Esophagus muscularis mucosa (tissue), 4 donors: ENCODE measurements at regions not wholly inside any gene's neighbourhood (a gene's known extent, or its start where the extent isn't known, plus 50 kb on each side); places are given as distances from the start of the nearest gene placed in this dataset.

ENCODE experiments used
- DNase-seq: peaks from one replicate; pipeline ENCODE4 v3.0.0-alpha.2; 2017; ENCODE audit errors: extremely low spot score
- H3K27ac ChIP-seq, 4 donors: fragments of 200-600 bp; sonication (generic); replicated peaks in 1 of 4; 1 replicate in 3 of 4; 2 replicates in 1 of 4; pipeline ENCODE4 v1.5.1; 2016 to 2019; ENCODE audit warnings: mild to moderate bottlenecking in 1 of 4
- H3K27me3 ChIP-seq, 4 donors: fragments of 200-600 bp; sonication (generic); one replicate each; pipeline versions ENCODE4 v1.5.1 to v1.6.0; 2016 to 2019
- H3K36me3 ChIP-seq, 4 donors: fragments of 200-600 bp; sonication (generic); one replicate each; pipeline ENCODE4 v1.5.1; 2016 to 2019
- H3K4me1 ChIP-seq, 4 donors: fragments of 200-600 bp; sonication (generic); one replicate each; pipeline ENCODE4 v1.5.1; 2016 to 2019
- H3K4me3 ChIP-seq, 4 donors: fragments of 200-600 bp; sonication (generic); 1 replicate in 2 of 4; 2 replicates in 2 of 4; pipeline ENCODE4 v1.5.1; 2016 to 2019; ENCODE audit warnings: mild to moderate bottlenecking in 4 of 4, moderate library complexity in 1 of 4
- H3K9me3 ChIP-seq, 4 donors: fragments of 200-600 bp; sonication (generic); 1 replicate in 3 of 4; 2 replicates in 1 of 4; pipeline ENCODE4 v1.5.1; 2016 to 2019
- CTCF ChIP-seq, 3 experiments: fragments of 200-600 bp in 2 of 3; fragments of 450-650 bp in 1 of 3; sonication (generic) in 2 of 3; IDR thresholded peaks; one replicate each; pipeline ENCODE4 v1.5.1; 2017 to 2019; ENCODE audit warnings: antibody characterized with exemption in 3 of 3, mild to moderate bottlenecking in 2 of 3, moderate library complexity in 1 of 3
- EP300 ChIP-seq: sonication (generic); formaldehyde crosslinking; IDR thresholded peaks from one replicate; pipeline ENCODE4 v1.6.1; 2017; ENCODE audit warnings: antibody characterized with exemption
- POLR2A ChIP-seq: fragments of 450-650 bp; IDR thresholded peaks from one replicate; pipeline ENCODE4 v1.6.1; 2017; ENCODE audit warnings: antibody characterized with exemption, moderate library complexity, mild to moderate bottlenecking, low read depth
- POLR2AphosphoS5 ChIP-seq, 2 donors: sonication (generic); formaldehyde crosslinking; IDR thresholded peaks; one replicate each; pipeline ENCODE4 v1.6.1; 2017; ENCODE audit warnings: antibody characterized with exemption in 2 of 2
- WGBS: methylation state at CpG from one replicate; pipeline ENCODE4 v1.1.5; 2018; 5-methylcytosine and 5-hydroxymethylcytosine counted together
- intact Hi-C: fragments of 100-400 bp; cut with DNase I; formaldehyde crosslinking; loops from one replicate; pipeline ENCODE4 v1.15.1; 2023

- H3K4me1 ChIP-seq, result no peaks in the 10 kb centered on the region
- 63% methylated on average over 1 of the region's 1 CpG for WGBS
Measured at GRCh38 chr2:60634438-60634837, 81.0 kb upstream of the BCL11A start.

GRCh38 chr2:60641811-60642788, 88.6 kb upstream of the BCL11A start:
- Histone ChIP-seq H3K36me3 (no peaks in the 10 kb centered on the region), H3K27ac (no peak overlapping the region), H3K4me3 (no peak overlapping the region), H3K9me3 (no peaks in the 10 kb centered on the region), H3K4me1 (peaks cover 0 to 4% (median 1%) of the 10 kb centered on the region in 4 donors), H3K27me3 (peaks cover 0 to 10% (median 0%) of the 10 kb centered on the region in 4 donors)
- WGBS, result 52% methylated on average over 6 of the region's 6 CpGs
- intact Hi-C loops, result no loop called here
- TF ChIP-seq CTCF (IDR thresholded peaks at IDR 0.05) (peak; percentile 36 to 63 (median 41)), POLR2AphosphoS5 (IDR thresholded peaks at IDR 0.05) (no peak), EP300 (no peak), POLR2A (no peak)
- DNase-seq, result no peak

More at GRCh38 chr2:60634438-60634837, 81.0 kb upstream of the BCL11A start:
- H3K27ac ChIP-seq, result no peak overlapping the region
- no peaks in the 10 kb centered on the region for H3K9me3 ChIP-seq
- no peaks in the 10 kb centered on the region for H3K36me3 ChIP-seq
- DNase-seq, result no peak
- intact Hi-C loops, result no loop called here
- H3K4me3 ChIP-seq, result no peak overlapping the region
- TF ChIP-seq CTCF (IDR thresholded peaks at IDR 0.05) (no peak), POLR2AphosphoS5 (IDR thresholded peaks at IDR 0.05) (no peak), POLR2A (no peak), EP300 (no peak)
- peaks cover 0 to 10% (median 0%) of the 10 kb centered on the region in 4 donors for H3K27me3 ChIP-seq

GRCh38 chr2:60643747-60644146, 90.3 kb upstream of the BCL11A start:
- TF ChIP-seq POLR2A (no peak), CTCF (IDR thresholded peaks at IDR 0.05) (no peak), EP300 (no peak)
- no peaks in the 10 kb centered on the region for H3K9me3 ChIP-seq
- no peak for DNase-seq

GRCh38 chr2:60644951-60645350, 91.5 kb upstream of the BCL11A start:
- WGBS, result 37% methylated on average over 6 of the region's 6 CpGs

More at GRCh38 chr2:60643747-60644146, 90.3 kb upstream of the BCL11A start:
- intact Hi-C loops, result no loop called here
- H3K36me3 ChIP-seq, result no peaks in the 10 kb centered on the region
- WGBS, result 94% methylated on average over 7 of the region's 7 CpGs
- no peak overlapping the region for H3K4me3 ChIP-seq
- peaks cover 0 to 13% (median 0%) of the 10 kb centered on the region in 4 donors for H3K27me3 ChIP-seq
- H3K4me1 ChIP-seq, result peaks cover 0 to 4% (median 1%) of the 10 kb centered on the region in 4 donors
- no peak overlapping the region for H3K27ac ChIP-seq

GRCh38 chr2:60648191-60648590, 94.7 kb upstream of the BCL11A start:
- intact Hi-C loops, result no loop called here
- H3K4me1 ChIP-seq, result peaks cover 0 to 4% (median 1%) of the 10 kb centered on the region in 4 donors
- no peak overlapping the region for H3K27ac ChIP-seq
- peaks cover 0 to 13% (median 0%) of the 10 kb centered on the region in 4 donors for H3K27me3 ChIP-seq
- no peak for DNase-seq
- H3K36me3 ChIP-seq, result no peaks in the 10 kb centered on the region
- H3K9me3 ChIP-seq, result no peaks in the 10 kb centered on the region
- TF ChIP-seq POLR2A, result no peak
- TF ChIP-seq POLR2AphosphoS5 (IDR thresholded peaks at IDR 0.05), result no peak
- no peak for TF ChIP-seq CTCF (IDR thresholded peaks at IDR 0.05)
- TF ChIP-seq EP300, result no peak
- WGBS, result 60% methylated on average over 5 of the region's 5 CpGs
- no peak overlapping the region for H3K4me3 ChIP-seq

More at GRCh38 chr2:60644951-60645350, 91.5 kb upstream of the BCL11A start:
- no peak overlapping the region for H3K27ac ChIP-seq
- peaks cover 0 to 13% (median 0%) of the 10 kb centered on the region in 4 donors for H3K27me3 ChIP-seq
- H3K9me3 ChIP-seq, result no peaks in the 10 kb centered on the region
- intact Hi-C loops, result no loop called here
- H3K36me3 ChIP-seq, result no peaks in the 10 kb centered on the region
- no peak for DNase-seq
- peaks cover 0 to 4% (median 1%) of the 10 kb centered on the region in 4 donors for H3K4me1 ChIP-seq
- H3K4me3 ChIP-seq, result no peak overlapping the region
- TF ChIP-seq POLR2A, result no peak
- TF ChIP-seq EP300, result no peak
